RWPE2 (cell line): ENCODE measurements at regions not wholly inside any gene's neighbourhood (a gene's known extent, or its start where the extent isn't known, plus 50 kb on each side); places are given as distances from the start of the nearest gene placed in this dataset.

ENCODE experiments used
- ATAC-seq: fragments of 200-7000 bp; cut with Tn5 transposase; 3 replicates; pipeline ENCODE4 v1.9.1; 2021; ENCODE audit warnings: low read depth
- DNase-seq: peaks from one replicate; pipeline ENCODE4 v3.0.0-alpha.2; 2020; ENCODE audit warnings: low spot score
- H3K27ac ChIP-seq: fragments of 450-650 bp; 2 replicates; pipeline ENCODE4 v1.5.1; 2017; ENCODE audit warnings: mild to moderate bottlenecking; ENCODE audit not compliant: poor library complexity, severe bottlenecking
- H3K27me3 ChIP-seq: fragments of 250-450 bp; sonication (Bioruptor Pico); 2 replicates; pipeline ENCODE4 v1.5.1; 2021; ENCODE audit warnings: mild to moderate bottlenecking, moderate library complexity; ENCODE audit not compliant: insufficient read depth, poor library complexity, severe bottlenecking
- H3K36me3 ChIP-seq: fragments of 250-450 bp; sonication (Bioruptor Pico); 2 replicates; pipeline ENCODE4 v1.5.1; 2020; ENCODE audit warnings: low read depth, mild to moderate bottlenecking, moderate library complexity
- H3K4me1 ChIP-seq: fragments of 250-450 bp; sonication (Bioruptor Pico); 2 replicates; pipeline ENCODE4 v1.5.1; 2021; ENCODE audit warnings: mild to moderate bottlenecking, moderate library complexity; ENCODE audit not compliant: insufficient read depth, poor library complexity, severe bottlenecking
- H3K4me3 ChIP-seq: fragments of 250-450 bp; sonication (Bioruptor Pico); 2 replicates; pipeline ENCODE4 v1.5.1; 2021; ENCODE audit warnings: mild to moderate bottlenecking, moderate library complexity; ENCODE audit not compliant: severe bottlenecking
- H3K9me3 ChIP-seq: fragments of 250-450 bp; sonication (Bioruptor Pico); 2 replicates; pipeline ENCODE4 v1.5.1; 2021; ENCODE audit warnings: mild to moderate bottlenecking, moderate library complexity; ENCODE audit not compliant: severe bottlenecking
- TF ChIP-seq, protein P1 (sequence below): fragments of 450-650 bp; IDR thresholded peaks from one replicate; pipeline ENCODE4 v1.5.1; 2017; ENCODE audit warnings: mild to moderate bottlenecking, moderate library complexity; ENCODE audit not compliant: poor library complexity, severe bottlenecking

DNA sequence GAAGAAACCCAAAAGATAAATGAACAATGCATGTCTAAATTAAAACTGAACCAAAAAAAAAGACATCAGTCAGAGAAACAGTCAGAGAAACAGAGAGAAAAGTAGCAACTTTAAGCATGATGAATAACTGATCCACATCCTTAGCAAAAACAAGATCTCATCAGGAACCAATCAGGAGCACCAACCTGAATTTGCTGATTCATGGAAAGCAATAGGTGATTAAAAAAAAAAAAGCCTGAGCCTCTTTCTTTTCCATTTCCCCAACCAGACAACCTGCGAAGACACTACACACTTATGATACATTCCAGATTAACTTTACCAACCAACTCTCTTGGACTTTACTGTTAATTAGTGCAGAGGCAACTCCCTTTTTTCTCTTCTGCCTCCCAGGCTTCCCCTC lies 112.7 kb upstream of the TAS2R1 start:
- H3K4me1 ChIP-seq = no peaks in the 10 kb centered on the region
- H3K4me3 ChIP-seq = no peak overlapping the region
- H3K36me3 ChIP-seq = no peaks in the 10 kb centered on the region
- no peaks in the 10 kb centered on the region for H3K9me3 ChIP-seq
- TF ChIP-seq, protein P1, sequence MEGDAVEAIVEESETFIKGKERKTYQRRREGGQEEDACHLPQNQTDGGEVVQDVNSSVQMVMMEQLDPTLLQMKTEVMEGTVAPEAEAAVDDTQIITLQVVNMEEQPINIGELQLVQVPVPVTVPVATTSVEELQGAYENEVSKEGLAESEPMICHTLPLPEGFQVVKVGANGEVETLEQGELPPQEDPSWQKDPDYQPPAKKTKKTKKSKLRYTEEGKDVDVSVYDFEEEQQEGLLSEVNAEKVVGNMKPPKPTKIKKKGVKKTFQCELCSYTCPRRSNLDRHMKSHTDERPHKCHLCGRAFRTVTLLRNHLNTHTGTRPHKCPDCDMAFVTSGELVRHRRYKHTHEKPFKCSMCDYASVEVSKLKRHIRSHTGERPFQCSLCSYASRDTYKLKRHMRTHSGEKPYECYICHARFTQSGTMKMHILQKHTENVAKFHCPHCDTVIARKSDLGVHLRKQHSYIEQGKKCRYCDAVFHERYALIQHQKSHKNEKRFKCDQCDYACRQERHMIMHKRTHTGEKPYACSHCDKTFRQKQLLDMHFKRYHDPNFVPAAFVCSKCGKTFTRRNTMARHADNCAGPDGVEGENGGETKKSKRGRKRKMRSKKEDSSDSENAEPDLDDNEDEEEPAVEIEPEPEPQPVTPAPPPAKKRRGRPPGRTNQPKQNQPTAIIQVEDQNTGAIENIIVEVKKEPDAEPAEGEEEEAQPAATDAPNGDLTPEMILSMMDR = no peak
- no peak overlapping the region for H3K27ac ChIP-seq
- peaks cover 20% of the 10 kb centered on the region for H3K27me3 ChIP-seq
- DNase-seq (no peak), ATAC-seq (no peak)

DNA sequence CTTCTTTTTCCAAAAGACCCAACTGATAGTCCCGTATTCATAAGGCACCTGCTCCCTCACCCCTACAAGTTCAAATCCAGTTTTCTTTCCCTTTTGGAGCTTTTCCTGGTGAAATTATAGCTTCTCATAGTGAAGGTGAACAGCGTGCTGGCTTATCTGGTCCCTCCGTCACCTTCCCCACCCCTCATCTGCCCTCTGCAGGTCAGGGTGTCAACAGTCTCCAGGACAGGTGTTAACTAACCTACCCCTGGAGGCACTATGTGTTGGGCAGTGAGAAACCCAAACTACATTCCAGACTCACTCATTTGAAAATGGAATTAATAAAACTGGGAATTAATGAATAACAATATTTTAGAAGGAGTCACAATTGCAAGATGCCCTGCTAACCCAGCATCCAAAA lies 109.0 kb upstream of the TAS2R1 start:
- H3K9me3 ChIP-seq = no peaks in the 10 kb centered on the region
- ATAC-seq (no peak), DNase-seq (no peak)
- no peak overlapping the region for H3K4me3 ChIP-seq
- no peaks in the 10 kb centered on the region for H3K36me3 ChIP-seq
- H3K27ac ChIP-seq = no peak overlapping the region
- TF ChIP-seq, protein P1 = no peak
- H3K4me1 ChIP-seq = no peaks in the 10 kb centered on the region
- peaks cover 16% of the 10 kb centered on the region for H3K27me3 ChIP-seq

DNA sequence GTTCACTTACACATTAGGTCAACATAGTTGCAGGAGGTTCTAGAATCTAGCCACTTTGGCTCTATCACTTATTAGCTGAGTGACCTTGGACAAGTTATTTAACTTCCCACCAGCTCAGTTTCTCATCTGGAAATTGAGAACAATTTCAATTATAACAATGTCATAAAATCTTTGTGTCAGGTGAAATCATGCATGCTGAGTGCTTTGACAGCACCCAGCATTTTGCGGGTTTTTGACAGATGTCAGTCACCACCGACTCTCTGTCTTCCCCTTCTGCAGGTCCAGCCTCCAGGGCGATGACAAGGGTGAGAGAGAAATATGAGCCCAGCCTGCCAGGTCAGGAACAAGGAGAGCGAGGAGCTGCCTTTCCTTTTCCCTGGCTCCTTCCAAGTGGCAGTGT lies 107.1 kb upstream of the TAS2R1 start:
- ATAC-seq (no peak), DNase-seq (no peak)
- H3K36me3 ChIP-seq = no peaks in the 10 kb centered on the region
- TF ChIP-seq, protein P1 = no peak
- no peak overlapping the region for H3K4me3 ChIP-seq
- H3K27me3 ChIP-seq = peaks cover 6% of the 10 kb centered on the region
- H3K9me3 ChIP-seq = no peaks in the 10 kb centered on the region
- H3K4me1 ChIP-seq = no peaks in the 10 kb centered on the region
- no peak overlapping the region for H3K27ac ChIP-seq

DNA sequence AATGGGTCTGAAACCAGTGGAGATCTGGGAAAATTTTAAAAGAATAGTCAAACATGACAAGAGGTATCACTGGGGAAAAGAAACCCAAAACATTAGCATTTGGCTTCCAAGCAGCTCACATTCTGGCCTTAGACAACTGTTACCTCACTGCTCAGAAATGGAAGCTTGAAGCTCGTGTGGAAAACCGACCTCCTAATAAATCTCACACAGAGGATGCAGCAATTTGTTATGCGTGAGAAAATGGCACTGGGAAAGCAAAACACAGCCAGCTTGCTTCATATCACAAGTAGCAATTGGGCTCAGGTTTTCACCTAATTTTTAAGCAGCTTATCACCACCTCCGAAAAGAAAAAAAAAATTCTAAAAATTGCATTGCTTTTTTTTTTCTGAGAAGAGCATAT lies 103.3 kb upstream of the TAS2R1 start:
- Histone ChIP-seq H3K27ac (no peak overlapping the region), H3K9me3 (no peaks in the 10 kb centered on the region), H3K36me3 (no peaks in the 10 kb centered on the region), H3K4me3 (no peak overlapping the region), H3K4me1 (no peaks in the 10 kb centered on the region), H3K27me3 (no peaks in the 10 kb centered on the region)
- no peak for DNase-seq
- no peak for ATAC-seq
- TF ChIP-seq, protein P1 = no peak

DNA sequence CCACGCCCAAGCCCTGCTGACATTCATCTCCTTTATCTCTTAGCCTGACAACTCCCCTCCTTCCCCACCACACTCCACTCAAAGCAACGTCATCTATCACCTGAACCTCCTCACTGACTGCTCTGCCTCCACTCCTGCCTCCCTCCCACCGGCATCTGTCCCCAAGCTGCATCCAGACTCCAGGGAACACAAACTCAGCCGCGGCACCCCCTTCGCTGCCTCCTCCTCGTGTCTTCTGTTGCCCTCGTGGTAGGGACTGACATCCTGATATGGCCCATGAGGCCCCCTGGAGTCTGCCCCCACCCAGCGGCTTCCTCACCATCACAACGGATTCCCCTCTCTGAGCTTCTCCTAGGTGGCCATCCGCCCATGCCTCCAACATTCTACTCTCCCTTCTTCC lies 101.0 kb upstream of the TAS2R1 start:
- no peaks in the 10 kb centered on the region for H3K27me3 ChIP-seq
- DNase-seq (no peak), ATAC-seq (no peak)
- no peak overlapping the region for H3K4me3 ChIP-seq
- TF ChIP-seq, protein P1 = no peak
- H3K4me1 ChIP-seq = no peaks in the 10 kb centered on the region
- no peaks in the 10 kb centered on the region for H3K36me3 ChIP-seq
- H3K27ac ChIP-seq = no peak overlapping the region
- no peaks in the 10 kb centered on the region for H3K9me3 ChIP-seq
